ENCODE measurements at regions not wholly inside any gene's neighbourhood (a gene's known extent, or its start where the extent isn't known, plus 50 kb on each side); places are given as distances from the start of the nearest gene placed in this dataset.

DNA sequence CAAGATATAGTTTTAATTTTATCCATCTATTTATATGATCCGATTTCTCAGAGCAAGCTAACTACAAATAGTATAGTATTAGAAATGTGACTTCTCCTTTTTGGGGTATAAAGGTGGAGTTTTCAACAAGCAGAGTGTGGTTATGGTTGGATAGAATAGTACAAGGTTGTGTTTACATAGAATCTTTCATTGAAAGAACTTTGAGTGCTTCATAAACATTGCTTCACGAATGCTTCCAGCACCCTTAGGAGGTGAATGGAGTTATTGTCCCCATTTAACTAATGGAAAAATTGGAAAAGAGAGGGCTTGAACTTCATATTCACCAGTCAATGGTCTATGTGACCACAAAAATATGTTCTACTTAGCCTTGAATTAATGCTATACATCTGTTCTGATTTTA, 134.1 kb upstream of the CITED2 start:
- no peak for TF ChIP-seq CTCF (IDR thresholded peaks at IDR 0.05; ENCODE audit: low read length)
- no peak for TF ChIP-seq EZH2 (IDR thresholded peaks at IDR 0.05; ENCODE audit: borderline replicate concordance, low read length)
